ENCODE measurements at regions not wholly inside any gene's neighbourhood (a gene's known extent, or its start where the extent isn't known, plus 50 kb on each side); places are given as distances from the start of the nearest gene placed in this dataset.

DNA sequence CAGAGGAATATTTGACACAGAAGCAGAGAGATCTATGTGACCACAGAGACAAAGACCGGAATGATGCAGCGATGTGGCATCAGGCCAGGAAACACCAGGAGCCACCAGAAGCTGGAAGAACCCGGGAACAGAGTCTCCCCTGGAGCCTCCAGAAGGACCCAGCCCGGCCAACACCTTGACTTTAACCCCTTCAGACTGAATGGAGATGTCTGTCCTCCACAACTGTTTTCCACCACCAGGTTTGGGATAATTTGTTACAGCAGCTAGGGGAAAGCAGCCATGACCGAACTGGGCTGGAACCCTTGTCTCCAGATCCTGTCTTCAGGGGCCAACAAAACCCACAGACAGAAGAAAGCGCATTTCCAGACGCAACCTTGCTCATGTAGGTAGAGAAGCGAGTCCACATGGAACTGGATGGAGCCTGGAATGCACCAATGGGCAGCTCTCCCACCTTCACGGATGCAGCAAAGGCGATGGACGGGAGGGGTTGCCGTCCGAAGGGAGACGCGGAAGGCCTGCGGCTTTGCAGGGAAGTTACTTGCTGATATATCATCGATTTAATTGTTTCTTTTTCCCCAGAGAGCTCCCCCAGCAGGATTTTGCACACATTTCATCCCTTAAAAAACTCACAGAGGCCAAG, 396.6 kb downstream of the NPHP4 start:
- DNase-seq = no peak

DNA sequence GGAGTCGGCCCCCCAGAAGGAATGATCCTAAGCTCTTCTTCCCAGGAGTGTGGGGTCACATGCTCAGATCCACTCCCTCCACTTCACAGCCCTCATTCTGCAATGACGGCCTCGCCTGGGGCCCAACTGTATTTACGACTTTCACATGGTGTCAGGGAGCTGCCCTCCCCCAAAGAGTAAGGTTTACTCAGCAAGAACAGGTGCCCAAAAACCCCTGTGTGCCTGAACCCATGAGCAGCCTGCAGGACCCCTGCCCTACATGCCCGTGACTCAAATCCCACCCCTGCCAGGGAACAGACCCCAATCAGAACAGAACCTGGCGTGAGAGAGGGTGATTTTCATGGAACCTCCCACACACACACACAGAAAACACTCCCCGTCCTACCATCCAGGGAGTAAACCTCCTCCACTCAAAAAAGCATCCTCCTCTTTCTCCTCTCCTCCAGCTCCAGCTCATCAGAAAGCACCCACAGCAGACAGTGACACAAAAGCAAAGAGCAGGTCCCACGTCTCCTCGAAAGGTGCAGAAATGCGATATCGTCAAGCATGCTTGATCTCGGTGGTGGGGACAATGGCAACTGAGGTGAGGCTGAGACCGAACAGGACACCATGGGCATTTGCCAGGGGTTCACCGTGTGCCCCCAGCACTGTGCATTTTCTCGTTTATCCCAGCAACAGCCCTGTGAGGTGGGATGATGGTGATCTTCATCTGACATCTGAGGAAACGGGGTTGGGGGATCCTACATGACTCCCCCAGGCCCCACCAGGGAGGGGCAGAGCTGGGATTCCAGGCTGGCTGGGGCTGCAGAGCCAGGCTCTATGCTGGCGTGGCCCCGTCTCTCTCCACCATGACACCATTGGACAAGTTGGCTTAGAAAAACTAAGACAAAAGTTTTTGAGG, 397.9 kb downstream of the NPHP4 start:
- no peak for DNase-seq

DNA sequence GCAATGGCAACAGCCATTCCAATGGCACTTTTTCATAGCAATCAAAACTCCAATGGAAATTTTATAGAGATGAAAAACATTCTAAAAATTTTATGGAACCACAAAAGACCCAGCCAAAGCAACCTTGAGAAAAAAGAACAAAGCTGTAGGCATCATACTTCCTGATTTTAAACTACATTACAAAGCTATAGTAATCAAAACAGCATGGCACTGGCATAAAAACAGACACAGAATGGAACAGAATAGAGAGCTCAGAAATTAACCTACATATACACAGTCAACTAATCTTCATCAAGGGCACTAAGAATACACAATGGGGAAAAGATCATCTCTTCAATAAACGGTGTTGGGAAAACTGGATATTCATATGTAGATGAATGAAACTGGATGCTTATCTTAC, 401.5 kb downstream of the NPHP4 start:
- no peak for DNase-seq

DNA sequence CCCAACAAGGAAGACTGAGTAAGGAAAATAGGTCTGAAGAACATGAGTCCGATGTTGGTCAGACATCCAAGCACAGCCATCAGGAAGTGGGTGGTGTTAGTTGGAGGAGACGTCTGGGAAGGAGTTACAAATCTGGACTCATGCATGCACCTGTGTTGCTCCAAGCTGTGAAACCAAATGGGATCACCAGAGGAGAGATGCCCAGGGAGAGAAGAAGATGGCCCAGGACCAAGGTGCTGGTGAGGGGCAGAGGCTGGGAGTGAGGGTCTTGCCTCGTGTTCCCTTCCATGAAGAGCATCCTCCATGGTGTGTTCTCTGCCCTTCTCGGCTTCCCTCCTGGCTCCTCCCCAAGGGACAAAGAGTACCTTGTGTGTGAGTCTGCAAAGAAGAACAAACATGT, 405.6 kb downstream of the NPHP4 start:
- DNase-seq = no peak

DNA sequence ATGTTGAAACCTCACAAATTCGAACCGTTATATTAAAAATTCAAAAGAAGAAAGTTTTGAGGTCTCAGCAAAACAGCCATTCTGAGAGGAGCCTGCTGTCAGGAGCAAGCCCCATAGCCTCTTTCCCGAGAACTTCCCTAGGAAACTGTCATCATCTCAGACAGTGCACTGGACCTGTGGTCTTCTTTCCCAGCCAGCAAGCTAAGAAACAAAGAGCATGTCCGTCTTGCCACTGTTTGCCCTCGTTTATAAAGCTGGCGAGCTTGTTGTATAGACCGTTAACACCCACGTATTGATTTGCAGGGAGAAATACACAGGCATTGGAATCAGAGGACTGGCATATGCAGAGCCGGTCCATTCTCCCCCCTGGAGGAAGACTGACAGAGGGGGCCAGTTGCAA, 407.0 kb downstream of the NPHP4 start:
- no peak for DNase-seq

DNA sequence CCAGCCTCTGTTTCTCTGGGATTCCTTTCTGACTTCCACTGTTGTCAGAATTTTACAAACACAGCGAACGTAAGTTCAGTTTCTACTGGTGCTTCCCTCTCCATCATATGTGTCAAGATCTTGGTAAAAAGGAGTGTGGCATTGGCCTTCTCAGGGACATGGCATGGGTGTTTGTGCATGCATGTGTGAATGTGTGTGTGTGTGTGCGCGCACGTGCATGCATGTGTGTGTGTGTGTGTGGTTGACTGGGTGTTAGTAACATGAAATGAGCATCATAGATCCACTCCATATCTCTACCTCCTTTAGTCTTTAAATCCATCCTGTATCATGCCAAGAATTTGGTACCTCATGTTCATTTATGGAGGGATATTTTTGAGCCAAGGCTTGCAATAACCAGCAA, 411.3 kb downstream of the NPHP4 start:
- DNase-seq = no peak

DNA sequence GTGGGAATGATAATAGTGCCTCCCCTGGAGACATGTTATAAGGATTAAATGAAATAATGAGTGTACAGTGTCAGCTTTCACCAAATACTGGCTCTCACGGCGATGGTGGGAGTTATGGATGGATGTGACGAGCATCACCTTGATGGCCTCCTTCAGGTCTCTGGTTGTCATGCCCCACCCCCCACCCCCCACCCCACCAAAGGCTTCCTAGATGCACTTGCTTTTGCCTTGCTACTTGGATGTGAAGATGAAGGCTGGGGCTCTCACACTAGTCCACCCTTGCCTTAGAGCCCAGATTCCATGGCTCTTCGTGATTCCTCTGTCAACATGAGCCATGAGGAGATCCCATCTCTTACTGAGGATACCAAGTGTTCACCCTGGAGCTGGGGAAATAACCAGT, 412.3 kb downstream of the NPHP4 start:
- DNase-seq = no peak

DNA sequence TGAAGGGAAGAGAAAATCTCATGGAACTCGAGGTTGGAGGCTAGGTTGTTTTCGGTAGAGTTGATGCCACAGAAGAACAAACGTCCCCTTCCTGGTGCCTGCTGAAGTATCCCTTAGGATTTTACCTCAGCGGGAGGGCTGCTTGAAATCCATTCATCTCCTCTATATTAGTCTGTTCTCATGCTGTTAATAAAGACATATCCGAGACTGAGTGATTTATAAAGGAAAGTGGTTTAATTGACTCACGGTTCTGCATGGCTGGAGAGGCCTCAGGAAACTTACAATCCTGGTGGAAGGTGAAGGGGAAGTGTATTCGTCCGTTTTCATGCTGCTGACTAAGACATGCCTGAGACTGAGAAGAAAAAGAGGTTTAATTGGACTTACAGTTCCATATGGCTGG, 413.5 kb downstream of the NPHP4 start:
- no peak for DNase-seq

DNA sequence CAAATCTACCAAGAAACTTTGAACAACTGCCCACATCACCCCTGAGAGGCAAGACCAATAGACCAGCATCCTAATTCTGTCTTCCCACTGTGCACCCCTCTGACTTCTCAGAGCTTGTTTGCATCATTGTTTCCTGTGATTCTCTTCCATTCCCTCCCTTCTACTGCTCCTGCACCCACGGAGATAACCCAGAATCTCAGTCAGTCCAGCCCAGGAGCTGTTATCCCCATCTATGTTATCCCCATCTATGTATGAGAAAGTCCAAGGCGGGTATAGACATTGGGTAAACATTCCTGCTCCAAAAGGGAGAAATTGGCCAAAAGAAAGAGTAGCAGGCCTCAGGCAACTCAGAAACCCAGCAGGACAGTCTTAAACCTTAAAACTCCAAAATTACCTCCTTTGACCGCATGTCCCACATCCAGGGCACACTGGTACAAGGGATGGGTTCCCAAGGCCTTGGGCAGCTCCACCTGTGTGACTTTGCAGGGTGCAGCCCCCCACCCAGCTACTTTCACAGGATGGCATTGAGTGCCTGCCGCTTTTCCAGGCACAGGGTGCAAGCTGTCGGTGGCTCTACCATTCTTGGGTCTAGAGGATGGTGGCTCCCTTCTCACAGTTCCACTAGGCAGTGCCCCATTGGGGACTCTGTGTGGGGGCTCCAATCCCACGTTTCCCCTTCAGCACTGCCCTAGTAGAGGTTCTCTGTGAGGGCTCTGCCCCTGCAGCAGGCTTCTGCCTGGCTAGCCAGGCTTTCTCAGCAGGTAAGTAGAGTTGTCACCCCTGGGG, 414.8 kb downstream of the NPHP4 start:
- DNase-seq = no peak

DNA sequence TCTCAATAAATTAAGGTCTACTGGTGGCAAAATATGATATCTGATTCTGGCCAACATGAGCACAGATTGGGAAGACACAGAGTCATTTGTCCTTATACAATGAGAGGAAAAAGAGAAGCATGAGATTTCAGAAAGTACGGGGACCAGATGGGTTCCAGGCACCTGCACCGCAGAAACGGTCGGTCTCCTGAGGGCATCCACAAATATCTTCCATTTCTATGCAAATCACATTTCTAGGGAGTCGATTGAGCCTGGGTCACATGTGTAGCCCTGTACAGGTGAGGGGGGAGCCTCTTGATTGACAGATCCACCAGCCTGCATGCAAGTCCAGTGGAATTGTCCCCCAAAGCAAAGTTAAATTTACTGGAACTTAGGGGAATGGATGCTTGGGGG, 415.6 kb downstream of the NPHP4 start:
- DNase-seq = no peak

DNA sequence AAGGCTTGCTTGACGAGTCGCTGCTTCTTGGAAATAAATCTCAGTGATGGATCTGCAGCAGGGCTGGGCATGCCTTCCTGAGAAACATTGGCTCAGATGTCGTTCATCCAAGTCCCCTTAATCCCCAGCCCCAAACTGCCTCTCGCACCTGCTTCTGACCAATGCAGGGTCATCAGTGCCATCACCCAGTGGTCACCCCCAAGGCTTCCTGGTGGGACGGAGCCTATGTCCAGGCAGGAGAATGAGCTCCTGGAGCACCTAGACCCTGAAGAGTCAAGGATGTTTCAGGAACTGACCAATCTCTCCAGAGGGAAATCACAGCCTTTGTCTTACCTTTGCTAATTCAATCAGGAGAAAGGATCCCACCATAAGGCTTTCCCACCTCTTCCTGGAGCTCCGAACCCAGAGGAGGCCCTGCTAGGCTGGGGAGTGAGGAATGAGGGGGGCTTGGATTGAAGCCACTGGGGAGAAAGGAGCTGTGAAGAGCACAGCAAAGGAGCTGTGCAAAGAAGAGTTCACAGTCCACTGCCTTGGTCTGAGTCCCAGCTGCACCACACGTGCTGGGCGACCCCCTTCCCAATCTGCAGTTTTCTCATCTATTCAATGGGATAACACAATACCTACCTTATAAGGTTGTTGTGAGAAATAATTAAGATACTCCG, 416.1 kb downstream of the NPHP4 start:
- no peak for DNase-seq

DNA sequence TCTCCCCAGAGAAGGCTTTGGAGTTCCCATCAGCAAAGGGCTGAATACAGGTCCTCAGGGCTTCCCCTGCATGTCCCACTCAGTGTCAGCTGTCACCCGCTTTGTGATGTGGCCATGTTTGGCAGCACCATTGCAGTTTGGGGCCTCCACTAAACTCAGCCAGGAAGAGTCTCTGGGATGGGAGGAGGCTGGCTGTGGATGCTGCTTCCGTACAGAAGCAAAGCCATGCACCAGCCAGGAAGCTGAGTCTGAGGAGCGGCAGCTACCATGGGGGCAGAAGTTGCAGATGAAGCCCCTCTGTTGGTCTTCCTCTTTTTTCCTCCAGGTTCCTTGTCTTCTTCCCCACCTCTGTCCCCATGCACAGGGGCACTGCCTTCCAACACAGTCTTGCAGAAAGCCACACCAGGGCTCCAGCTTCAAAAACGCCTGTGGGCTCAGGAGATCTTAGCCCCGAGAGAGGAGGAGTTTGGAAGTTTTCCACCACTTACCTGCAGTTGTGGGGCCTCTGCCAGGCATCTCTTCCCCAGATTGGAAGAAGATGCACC, 416.8 kb downstream of the NPHP4 start:
- DNase-seq = no peak

DNA sequence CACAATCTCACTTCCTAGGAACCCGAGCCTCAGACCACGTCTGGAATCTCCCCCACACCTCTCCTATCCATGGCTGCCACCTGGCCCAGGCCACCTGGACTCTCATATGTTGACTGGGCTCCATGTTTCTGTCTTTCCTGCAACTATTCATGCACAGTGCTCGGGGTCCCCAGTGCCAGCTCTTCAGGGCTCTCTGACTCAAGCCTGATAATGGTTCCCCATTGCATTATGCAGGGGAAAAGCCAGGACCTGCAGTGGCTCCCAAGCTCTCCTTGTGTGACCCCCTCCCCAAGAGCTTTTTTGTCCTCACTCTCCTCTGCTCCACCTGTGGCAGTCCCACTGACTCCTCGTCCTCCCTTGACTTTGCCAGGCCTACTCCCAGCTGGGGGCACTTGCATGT, 417.6 kb downstream of the NPHP4 start:
- no peak for DNase-seq

DNA sequence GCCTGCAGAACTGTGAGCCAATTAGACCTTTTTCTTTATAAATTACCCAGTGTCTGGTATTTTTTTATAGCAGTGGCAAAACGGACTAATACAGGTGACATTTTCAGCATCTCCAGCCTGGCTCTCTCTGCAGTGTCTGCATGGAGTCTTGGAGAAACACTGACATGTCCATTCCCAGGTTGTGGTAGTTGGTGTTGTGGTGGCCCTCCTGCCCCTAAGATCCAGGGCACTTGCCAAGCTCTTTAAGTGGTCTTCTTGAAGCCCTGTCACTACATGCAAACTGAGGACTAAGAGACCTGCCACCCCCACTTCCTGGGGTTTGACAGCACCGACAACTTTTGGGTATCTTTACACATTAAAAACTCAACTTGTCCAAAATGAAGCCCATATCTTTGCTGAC, 419.4 kb downstream of the NPHP4 start:
- DNase-seq = no peak

DNA sequence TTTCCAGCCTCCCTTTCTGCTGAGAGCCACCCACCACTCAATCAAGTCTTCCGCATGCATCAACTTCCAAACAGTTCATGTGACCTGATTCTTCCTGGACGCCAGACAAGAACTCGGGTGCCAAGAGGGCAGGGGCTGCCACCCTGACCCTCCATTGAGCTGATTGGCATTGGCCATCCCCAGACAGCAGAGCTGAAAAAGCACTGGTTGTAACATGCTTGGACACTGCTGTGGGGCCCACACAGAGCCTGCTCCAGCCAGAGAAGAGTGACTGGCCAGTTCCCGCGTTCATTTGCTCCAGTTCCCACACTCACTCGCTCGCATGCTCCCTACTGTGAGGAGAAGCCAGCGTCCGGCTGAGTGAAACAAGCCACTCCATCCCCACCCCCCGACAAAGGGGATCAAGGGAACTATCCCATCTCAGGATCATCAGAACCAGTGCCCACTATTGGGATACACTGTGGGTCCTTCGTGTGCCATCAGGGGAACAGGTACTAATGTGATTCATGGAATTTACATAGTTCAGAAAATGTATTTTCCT, 420.3 kb downstream of the NPHP4 start:
- DNase-seq = no peak

DNA sequence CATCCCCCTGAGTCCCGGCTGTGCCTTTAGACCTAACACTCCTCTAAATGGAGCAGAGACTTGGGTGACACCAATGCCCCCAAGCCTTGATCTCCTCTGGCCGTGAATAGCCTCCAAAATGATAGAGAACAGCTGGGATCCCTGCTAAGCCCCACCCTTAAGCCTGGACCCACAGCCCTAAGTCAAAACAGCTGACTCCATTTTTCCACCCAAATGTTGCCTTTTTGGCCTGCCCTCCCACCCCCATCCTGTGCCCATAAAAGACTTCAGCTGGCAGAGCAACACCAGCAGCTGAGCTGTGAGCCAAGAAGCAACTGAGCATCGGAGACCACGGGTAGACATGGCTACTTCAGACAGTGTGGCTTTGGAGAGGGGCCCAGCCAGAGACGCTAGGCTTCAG, 420.8 kb downstream of the NPHP4 start:
- DNase-seq = no peak

DNA sequence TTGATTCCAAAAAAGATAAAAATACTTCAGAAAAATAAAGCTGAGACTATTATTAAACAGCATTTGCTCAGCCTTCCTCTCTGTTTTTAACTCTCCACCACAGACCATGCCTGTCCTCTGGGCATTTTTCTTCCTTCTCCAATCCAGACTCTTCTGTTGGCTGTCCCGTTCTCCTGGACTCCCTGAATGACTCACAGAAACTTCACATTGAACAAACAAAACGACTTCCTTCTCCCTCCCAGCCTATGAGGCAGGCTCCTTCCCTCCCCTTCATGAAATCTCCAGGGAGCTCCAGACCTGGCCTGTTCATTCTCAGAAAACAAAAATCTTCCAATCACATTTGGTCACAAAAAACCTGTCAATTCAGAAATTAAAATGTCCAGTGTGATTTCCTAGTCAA, 421.3 kb downstream of the NPHP4 start:
- no peak for DNase-seq

DNA sequence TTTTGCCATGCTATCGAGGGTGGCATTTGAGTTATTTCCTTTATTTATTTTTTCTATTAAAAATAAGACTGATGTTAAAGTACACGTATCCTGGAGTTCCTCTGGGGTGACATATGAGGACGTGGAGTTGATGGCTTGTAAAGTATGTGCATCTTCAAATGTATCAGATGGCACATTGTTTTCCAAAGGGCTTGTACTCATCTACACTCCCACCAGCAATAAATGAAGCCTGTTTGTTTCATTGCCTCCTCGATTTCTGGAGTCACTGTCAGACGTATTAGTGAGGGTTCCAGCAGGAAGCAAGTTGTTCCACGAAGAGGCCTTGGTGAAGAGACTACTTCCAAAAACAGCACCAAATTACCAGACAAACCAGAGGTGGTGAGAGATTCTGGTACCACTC, 423.9 kb downstream of the NPHP4 start:
- no peak for DNase-seq

DNA sequence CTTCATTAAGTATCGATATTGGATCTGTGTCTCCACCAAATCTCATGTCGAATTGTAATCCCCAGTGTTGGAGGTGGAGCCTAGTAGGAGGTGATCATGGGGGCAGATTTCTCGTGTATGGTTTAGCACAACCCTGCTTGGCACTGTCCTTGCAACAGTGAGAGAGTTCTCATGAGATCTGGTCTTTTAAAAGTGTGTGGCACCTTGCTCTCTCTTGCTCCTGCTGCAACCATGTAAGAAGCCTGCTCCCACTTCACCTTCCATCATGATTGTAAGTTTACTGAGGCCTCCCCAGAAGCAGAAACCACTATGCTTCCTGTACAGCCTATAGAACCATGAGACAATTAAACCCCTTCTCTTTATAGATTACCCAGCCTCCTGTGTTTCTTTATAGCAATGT, 424.4 kb downstream of the NPHP4 start:
- DNase-seq = no peak

DNA sequence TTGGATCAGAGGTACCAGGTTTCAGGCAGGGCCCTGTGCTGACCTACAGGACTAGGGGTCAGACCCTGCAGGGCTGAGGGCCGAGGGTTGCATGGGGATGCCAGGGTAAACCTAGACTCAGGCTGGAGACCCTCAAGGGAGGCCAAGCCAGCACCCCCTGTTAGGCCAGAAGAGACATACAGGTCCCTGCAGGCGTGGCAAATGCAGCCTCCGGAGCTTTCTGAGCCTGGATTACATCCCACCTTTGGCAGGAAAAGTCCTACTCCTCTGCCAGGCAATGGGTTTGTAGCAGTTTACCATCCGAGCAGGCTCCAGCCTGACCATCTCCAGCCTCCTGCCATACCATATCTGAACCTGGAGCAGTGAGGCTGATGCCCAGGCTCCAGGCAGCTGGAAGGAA, 425.3 kb downstream of the NPHP4 start:
- DNase-seq = no peak

DNA sequence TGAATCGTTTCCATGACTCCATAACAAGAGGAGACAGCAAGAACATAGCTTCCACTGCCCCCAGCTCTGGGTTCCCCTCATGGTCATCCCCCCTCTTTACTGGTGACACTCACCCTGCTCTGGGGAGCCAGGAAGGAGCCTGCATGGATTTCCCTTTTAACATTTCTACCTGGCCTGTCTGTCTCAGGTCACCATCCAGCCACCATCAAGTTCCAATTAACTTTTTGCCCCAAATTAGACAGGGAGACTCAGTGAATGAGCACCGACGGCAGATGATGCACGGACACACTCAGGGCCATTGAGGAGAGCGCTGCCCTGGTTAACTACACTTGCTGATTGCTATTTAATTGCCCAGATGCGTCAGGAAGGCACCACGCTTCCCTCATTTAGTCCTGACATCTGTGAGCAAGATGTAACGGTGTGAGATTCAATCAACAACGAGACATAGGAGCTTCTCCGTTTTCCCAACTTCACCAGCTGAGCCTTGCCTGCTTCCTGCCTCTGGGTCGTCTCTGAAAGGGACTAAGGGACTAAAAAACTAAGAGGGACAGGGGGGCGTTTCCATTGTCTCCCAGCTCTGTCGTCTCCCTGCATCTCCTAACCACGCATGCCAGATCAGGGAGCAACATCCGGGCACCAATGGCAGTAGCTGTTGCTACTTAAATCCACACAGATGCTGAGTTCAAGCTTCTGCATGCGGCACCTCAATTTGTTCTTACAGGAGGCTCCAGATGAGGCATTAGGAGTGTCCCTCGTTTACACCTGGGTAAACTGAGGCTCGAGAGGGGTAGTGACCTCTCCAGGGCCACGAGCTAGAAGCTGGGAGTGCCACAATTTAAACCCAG, 426.7 kb downstream of the NPHP4 start:
- DNase-seq = no peak

Data from AML-193 (cell line).